Fibroblast of pulmonary artery (primary cell): ENCODE measurements at regions not wholly inside any gene's neighbourhood (a gene's known extent, or its start where the extent isn't known, plus 50 kb on each side); places are given as distances from the start of the nearest gene placed in this dataset.

ENCODE experiments used
- DNase-seq: peaks from one replicate; pipeline ENCODE4 v3.0.0-alpha.2; 2010; ENCODE audit warnings: low read depth
- H3K4me3 ChIP-seq: replicated peaks from 2 replicates; pipeline ENCODE4 v1.5.1; 2011; ENCODE audit warnings: low read depth, mild to moderate bottlenecking, control low read depth, low read length, moderate library complexity
- CTCF ChIP-seq: IDR thresholded peaks from 2 replicates; pipeline ENCODE4 v1.5.1; 2011; ENCODE audit warnings: mild to moderate bottlenecking, control low read depth, low read length, inconsistent platforms; ENCODE audit errors: missing control alignments

- no peak overlapping the region for H3K4me3 ChIP-seq
- TF ChIP-seq CTCF = no peak
- no peak for DNase-seq
These were observed 1188.0 kb downstream of the DNAJB9 start for GRCh38 chr7:109757713-109758112.

- no peak overlapping the region for H3K4me3 ChIP-seq
- TF ChIP-seq CTCF = no peak
- no peak for DNase-seq
These were observed 1193.9 kb downstream of the DNAJB9 start for GRCh38 chr7:109763611-109764010.

- TF ChIP-seq CTCF = no peak
- no peak for DNase-seq
- no peak overlapping the region for H3K4me3 ChIP-seq
These were observed 1202.5 kb downstream of the DNAJB9 start for GRCh38 chr7:109772161-109772560.

GRCh38 chr7:109782806-109783205 lies 1213.1 kb downstream of the DNAJB9 start:
- DNase-seq = no peak
- H3K4me3 ChIP-seq = no peak overlapping the region
- TF ChIP-seq CTCF = no peak

GRCh38 chr7:109806548-109806947 lies 1236.9 kb downstream of the DNAJB9 start:
- DNase-seq = no peak
- H3K4me3 ChIP-seq = no peak overlapping the region
- no peak for TF ChIP-seq CTCF

GRCh38 chr7:109821156-109821555 lies 1251.5 kb downstream of the DNAJB9 start:
- TF ChIP-seq CTCF = no peak
- no peak overlapping the region for H3K4me3 ChIP-seq
- DNase-seq = no peak

GRCh38 chr7:109834851-109835250 lies 1256.1 kb upstream of the LRRN3 start:
- no peak for TF ChIP-seq CTCF
- DNase-seq = no peak
- no peak overlapping the region for H3K4me3 ChIP-seq
